ENCODE measurements at regions not wholly inside any gene's neighbourhood (a gene's known extent, or its start where the extent isn't known, plus 50 kb on each side); places are given as distances from the start of the nearest gene placed in this dataset.

DNA sequence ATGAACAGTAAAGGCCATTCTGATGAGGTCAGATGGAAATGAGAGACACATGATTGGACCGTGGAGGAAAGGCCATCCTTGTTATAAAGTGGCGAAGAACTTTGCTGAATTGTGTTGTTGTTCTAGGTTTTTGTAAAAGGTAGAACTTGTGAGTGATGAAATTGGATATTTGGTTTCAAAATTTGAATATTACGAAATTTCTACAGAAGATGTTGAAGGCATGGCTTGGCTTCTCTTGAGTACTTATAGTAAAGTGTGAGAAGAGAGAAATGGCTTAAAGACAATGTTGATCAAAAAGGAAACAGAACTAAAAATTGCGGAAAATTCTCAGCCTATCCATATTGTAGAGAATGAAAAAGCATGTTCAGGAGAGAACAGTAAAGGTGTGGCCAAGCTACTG, 166.6 kb upstream of the S1PR3 start:
- no peak overlapping the region for H3K27ac Mint-ChIP-seq
- H3K9me3 Mint-ChIP-seq, result no peaks in the 10 kb centered on the region
- H3K4me1 Mint-ChIP-seq, result no peaks in the 10 kb centered on the region
- H3K27me3 Mint-ChIP-seq, result peaks cover 32% of the 10 kb centered on the region
- ATAC-seq (ENCODE audit: low read depth) (no peak), DNase-seq (no peak)
- H3K36me3 Mint-ChIP-seq (ENCODE audit: low read depth), result no peaks in the 10 kb centered on the region
- ChIA-PET POLR2A (no interaction called here), CTCF (no interaction called here)
- intact Hi-C loops (cut with micrococcal nuclease), result no loop called here
- H3K4me3 Mint-ChIP-seq, result no peak overlapping the region
- TF ChIP-seq, protein P1, sequence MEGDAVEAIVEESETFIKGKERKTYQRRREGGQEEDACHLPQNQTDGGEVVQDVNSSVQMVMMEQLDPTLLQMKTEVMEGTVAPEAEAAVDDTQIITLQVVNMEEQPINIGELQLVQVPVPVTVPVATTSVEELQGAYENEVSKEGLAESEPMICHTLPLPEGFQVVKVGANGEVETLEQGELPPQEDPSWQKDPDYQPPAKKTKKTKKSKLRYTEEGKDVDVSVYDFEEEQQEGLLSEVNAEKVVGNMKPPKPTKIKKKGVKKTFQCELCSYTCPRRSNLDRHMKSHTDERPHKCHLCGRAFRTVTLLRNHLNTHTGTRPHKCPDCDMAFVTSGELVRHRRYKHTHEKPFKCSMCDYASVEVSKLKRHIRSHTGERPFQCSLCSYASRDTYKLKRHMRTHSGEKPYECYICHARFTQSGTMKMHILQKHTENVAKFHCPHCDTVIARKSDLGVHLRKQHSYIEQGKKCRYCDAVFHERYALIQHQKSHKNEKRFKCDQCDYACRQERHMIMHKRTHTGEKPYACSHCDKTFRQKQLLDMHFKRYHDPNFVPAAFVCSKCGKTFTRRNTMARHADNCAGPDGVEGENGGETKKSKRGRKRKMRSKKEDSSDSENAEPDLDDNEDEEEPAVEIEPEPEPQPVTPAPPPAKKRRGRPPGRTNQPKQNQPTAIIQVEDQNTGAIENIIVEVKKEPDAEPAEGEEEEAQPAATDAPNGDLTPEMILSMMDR (IDR thresholded peaks at IDR 0.05), result no peak

GRCh38 chr9:88826181-88826580, 165.1 kb upstream of the S1PR3 start:
- intact Hi-C loops (cut with micrococcal nuclease), result no loop called here
- TF ChIP-seq, protein P1 (IDR thresholded peaks at IDR 0.05), result no peak
- H3K4me3 Mint-ChIP-seq, result no peak overlapping the region
- no peak for DNase-seq
- H3K36me3 Mint-ChIP-seq (ENCODE audit: low read depth), result no peaks in the 10 kb centered on the region
- no peak for ATAC-seq (ENCODE audit: low read depth)
- CTCF ChIA-PET, result no interaction called here
- POLR2A ChIA-PET, result no interaction called here
- no peaks in the 10 kb centered on the region for H3K9me3 Mint-ChIP-seq
- no peaks in the 10 kb centered on the region for H3K4me1 Mint-ChIP-seq
- peaks cover 39% of the 10 kb centered on the region for H3K27me3 Mint-ChIP-seq
- H3K27ac Mint-ChIP-seq, result no peak overlapping the region

DNA sequence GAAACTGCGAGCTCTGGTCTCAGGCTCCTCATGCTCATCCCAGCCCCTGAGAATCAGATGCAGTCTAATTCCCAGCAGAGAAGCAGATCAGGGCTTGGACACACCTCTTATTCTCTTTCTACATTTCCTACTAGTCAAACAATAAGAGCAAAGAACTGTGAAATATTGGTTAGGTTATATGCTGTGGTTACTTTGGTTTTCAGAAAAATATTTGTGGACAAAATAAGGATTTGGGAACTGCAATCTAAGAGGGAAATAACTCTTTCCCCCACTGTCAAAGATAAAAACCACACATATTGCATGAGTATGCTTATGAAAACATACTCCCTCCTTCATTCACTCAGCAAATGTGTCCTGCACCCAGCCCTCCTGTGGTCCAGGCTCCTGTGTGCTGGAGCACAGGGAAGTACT, 164.5 kb upstream of the S1PR3 start:
- ATAC-seq (ENCODE audit: low read depth) (no peak), DNase-seq (no peak)
- POLR2A ChIA-PET, result no interaction called here
- Mint-ChIP-seq H3K36me3 (ENCODE audit: low read depth) (no peaks in the 10 kb centered on the region), H3K4me1 (peaks cover 4% of the 10 kb centered on the region), H3K4me3 (no peak overlapping the region), H3K9me3 (no peaks in the 10 kb centered on the region), H3K27ac (no peak overlapping the region), H3K27me3 (peaks cover 39% of the 10 kb centered on the region)
- intact Hi-C loops (cut with micrococcal nuclease), result no loop called here
- CTCF ChIA-PET, result no interaction called here
- TF ChIP-seq, protein P1 (IDR thresholded peaks at IDR 0.05), result no peak

DNA sequence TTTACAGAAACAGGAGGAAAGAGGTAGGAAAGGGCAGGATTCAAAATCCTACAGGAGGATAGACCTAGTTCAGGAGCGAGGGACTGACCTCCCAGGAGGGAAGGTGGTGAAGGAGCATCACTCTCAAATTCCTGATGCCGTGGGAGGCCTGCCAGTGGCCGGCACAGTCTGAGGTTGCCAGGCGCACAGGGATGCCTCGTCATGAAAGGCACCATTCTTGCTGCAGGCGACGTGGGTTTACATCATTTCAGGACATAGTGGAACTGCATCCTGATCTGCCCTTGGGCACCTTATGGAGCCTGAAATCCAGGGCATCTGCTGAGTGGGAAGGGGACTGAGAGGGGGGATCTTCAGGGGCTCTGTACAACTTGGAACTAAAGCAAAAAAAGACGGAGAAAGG, 163.2 kb upstream of the S1PR3 start:
- intact Hi-C loops (cut with micrococcal nuclease), result no loop called here
- peaks cover 10% of the 10 kb centered on the region for H3K4me1 Mint-ChIP-seq

GRCh38 chr9:88828492-88828974, 162.7 kb upstream of the S1PR3 start:
- POLR2A ChIA-PET, result no interaction called here
- no peak for DNase-seq
- Mint-ChIP-seq H3K9me3 (no peaks in the 10 kb centered on the region), H3K27ac (no peak overlapping the region), H3K36me3 (ENCODE audit: low read depth) (no peaks in the 10 kb centered on the region), H3K27me3 (peaks cover 48% of the 10 kb centered on the region), H3K4me1 (peaks cover 10% of the 10 kb centered on the region), H3K4me3 (no peak overlapping the region)
- ATAC-seq (ENCODE audit: low read depth), result no peak
- TF ChIP-seq, protein P1 (IDR thresholded peaks at IDR 0.05), result no peak
- CTCF ChIA-PET, result no interaction called here
- intact Hi-C loops (cut with micrococcal nuclease), result no loop called here

More for the DNA sequence above, 163.2 kb upstream of the S1PR3 start:
- H3K9me3 Mint-ChIP-seq, result no peaks in the 10 kb centered on the region
- no peaks in the 10 kb centered on the region for H3K36me3 Mint-ChIP-seq (ENCODE audit: low read depth)
- DNase-seq (no peak), ATAC-seq (ENCODE audit: low read depth) (no peak)
- POLR2A ChIA-PET, result no interaction called here
- CTCF ChIA-PET, result no interaction called here
- H3K4me3 Mint-ChIP-seq, result no peak overlapping the region
- no peak overlapping the region for H3K27ac Mint-ChIP-seq
- TF ChIP-seq, protein P1 (IDR thresholded peaks at IDR 0.05), result no peak
- peaks cover 48% of the 10 kb centered on the region for H3K27me3 Mint-ChIP-seq
